ENCODE measurements at regions not wholly inside any gene's neighbourhood (a gene's known extent, or its start where the extent isn't known, plus 50 kb on each side); places are given as distances from the start of the nearest gene placed in this dataset.
A peak's percentile ranks its signal among the peaks of the same experiment; 100 is the strongest.

- no peak overlapping the region for H3K9ac ChIP-seq (ENCODE audit: low read depth in 1 of 2, low read length in 2 of 2)
- no peak overlapping the region for H3K4me3 ChIP-seq (ENCODE audit: low read depth in 1 of 2, low read length in 2 of 2)
- no peaks in the 10 kb centered on the region for H3K4me1 ChIP-seq (ENCODE audit: control insufficient read depth in 1 of 2, insufficient read depth in 2 of 2, low read length in 2 of 2)
- H3K27me3 ChIP-seq (ENCODE audit: control insufficient read depth in 1 of 2, insufficient read depth in 2 of 2, low read length in 2 of 2) = no peaks in the 10 kb centered on the region
- H3K36me3 ChIP-seq (ENCODE audit: control insufficient read depth in 1 of 2, insufficient read depth in 2 of 2, low read length in 2 of 2) = no peaks in the 10 kb centered on the region
- H3K9me3 ChIP-seq (ENCODE audit: control insufficient read depth in 1 of 2, low read length in 2 of 2) = peaks cover 0 to 15% of the 10 kb centered on the region in 2 donors
- H3K27ac ChIP-seq (ENCODE audit: low read depth, low read length) = no peak overlapping the region
Observed at GRCh38 chr18:78416853-78417252, 562.8 kb upstream of the SALL3 start.

- Histone ChIP-seq H3K9me3 (ENCODE audit: control insufficient read depth in 1 of 2, low read length in 2 of 2) (peaks cover 0 to 17% of the 10 kb centered on the region in 2 donors), H3K4me1 (ENCODE audit: control insufficient read depth in 1 of 2, insufficient read depth in 2 of 2, low read length in 2 of 2) (peaks cover 0 to 1% of the 10 kb centered on the region in 2 donors), H3K9ac (ENCODE audit: low read depth in 1 of 2, low read length in 2 of 2) (no peak overlapping the region), H3K27ac (ENCODE audit: low read depth, low read length) (no peak overlapping the region), H3K36me3 (ENCODE audit: control insufficient read depth in 1 of 2, insufficient read depth in 2 of 2, low read length in 2 of 2) (no peaks in the 10 kb centered on the region), H3K4me3 (ENCODE audit: low read depth in 1 of 2, low read length in 2 of 2) (no peak overlapping the region), H3K27me3 (ENCODE audit: control insufficient read depth in 1 of 2, insufficient read depth in 2 of 2, low read length in 2 of 2) (no peaks in the 10 kb centered on the region)
Observed at GRCh38 chr18:78418379-78418778, 561.2 kb upstream of the SALL3 start.

GRCh38 chr18:78419171-78419570 lies 560.4 kb upstream of the SALL3 start:
- no peak overlapping the region for H3K27ac ChIP-seq (ENCODE audit: low read depth, low read length)
- peaks cover 0 to 8% of the 10 kb centered on the region in 2 donors for H3K4me1 ChIP-seq (ENCODE audit: control insufficient read depth in 1 of 2, insufficient read depth in 2 of 2, low read length in 2 of 2)
- no peak overlapping the region for H3K9ac ChIP-seq (ENCODE audit: low read depth in 1 of 2, low read length in 2 of 2)
- H3K4me3 ChIP-seq (ENCODE audit: low read depth in 1 of 2, low read length in 2 of 2) = no peak overlapping the region
- peaks cover 0 to 14% of the 10 kb centered on the region in 2 donors for H3K9me3 ChIP-seq (ENCODE audit: control insufficient read depth in 1 of 2, low read length in 2 of 2)
- no peaks in the 10 kb centered on the region for H3K27me3 ChIP-seq (ENCODE audit: control insufficient read depth in 1 of 2, insufficient read depth in 2 of 2, low read length in 2 of 2)
- no peaks in the 10 kb centered on the region for H3K36me3 ChIP-seq (ENCODE audit: control insufficient read depth in 1 of 2, insufficient read depth in 2 of 2, low read length in 2 of 2)

GRCh38 chr18:78420116-78420515 lies 559.5 kb upstream of the SALL3 start:
- Histone ChIP-seq H3K36me3 (ENCODE audit: control insufficient read depth in 1 of 2, insufficient read depth in 2 of 2, low read length in 2 of 2) (no peaks in the 10 kb centered on the region), H3K27ac (ENCODE audit: low read depth, low read length) (no peak overlapping the region), H3K9me3 (ENCODE audit: control insufficient read depth in 1 of 2, low read length in 2 of 2) (peaks cover 0 to 14% of the 10 kb centered on the region in 2 donors), H3K4me3 (ENCODE audit: low read depth in 1 of 2, low read length in 2 of 2) (no peak overlapping the region), H3K9ac (ENCODE audit: low read depth in 1 of 2, low read length in 2 of 2) (no peak overlapping the region), H3K27me3 (ENCODE audit: control insufficient read depth in 1 of 2, insufficient read depth in 2 of 2, low read length in 2 of 2) (no peaks in the 10 kb centered on the region), H3K4me1 (ENCODE audit: control insufficient read depth in 1 of 2, insufficient read depth in 2 of 2, low read length in 2 of 2) (peaks cover 0 to 18% of the 10 kb centered on the region in 2 donors)

- Histone ChIP-seq H3K9me3 (ENCODE audit: control insufficient read depth in 1 of 2, low read length in 2 of 2) (peaks cover 0 to 14% of the 10 kb centered on the region in 2 donors), H3K27ac (ENCODE audit: low read depth, low read length) (no peak overlapping the region), H3K4me1 (ENCODE audit: control insufficient read depth in 1 of 2, insufficient read depth in 2 of 2, low read length in 2 of 2) (peaks cover 0 to 23% of the 10 kb centered on the region in 2 donors), H3K27me3 (ENCODE audit: control insufficient read depth in 1 of 2, insufficient read depth in 2 of 2, low read length in 2 of 2) (no peaks in the 10 kb centered on the region), H3K36me3 (ENCODE audit: control insufficient read depth in 1 of 2, insufficient read depth in 2 of 2, low read length in 2 of 2) (no peaks in the 10 kb centered on the region), H3K9ac (ENCODE audit: low read depth in 1 of 2, low read length in 2 of 2) (no peak overlapping the region), H3K4me3 (ENCODE audit: low read depth in 1 of 2, low read length in 2 of 2) (no peak overlapping the region)
Observed at GRCh38 chr18:78421392-78421791, 558.2 kb upstream of the SALL3 start.

- no peaks in the 10 kb centered on the region for H3K36me3 ChIP-seq (ENCODE audit: control insufficient read depth in 1 of 2, insufficient read depth in 2 of 2, low read length in 2 of 2)
- H3K4me1 ChIP-seq (ENCODE audit: control insufficient read depth in 1 of 2, insufficient read depth in 2 of 2, low read length in 2 of 2) = peaks cover 0 to 23% of the 10 kb centered on the region in 2 donors
- H3K27ac ChIP-seq (ENCODE audit: low read depth, low read length) = no peak overlapping the region
- H3K27me3 ChIP-seq (ENCODE audit: control insufficient read depth in 1 of 2, insufficient read depth in 2 of 2, low read length in 2 of 2) = no peaks in the 10 kb centered on the region
- H3K4me3 ChIP-seq (ENCODE audit: low read depth in 1 of 2, low read length in 2 of 2) = no peak overlapping the region
- H3K9ac ChIP-seq (ENCODE audit: low read depth in 1 of 2, low read length in 2 of 2) = no peak overlapping the region
- peaks cover 0 to 14% of the 10 kb centered on the region in 2 donors for H3K9me3 ChIP-seq (ENCODE audit: control insufficient read depth in 1 of 2, low read length in 2 of 2)
Observed at GRCh38 chr18:78422336-78422735, 557.3 kb upstream of the SALL3 start.

GRCh38 chr18:78423811-78424210 lies 555.8 kb upstream of the SALL3 start:
- Histone ChIP-seq H3K9ac (ENCODE audit: low read depth in 1 of 2, low read length in 2 of 2) (no peak overlapping the region), H3K27me3 (ENCODE audit: control insufficient read depth in 1 of 2, insufficient read depth in 2 of 2, low read length in 2 of 2) (no peaks in the 10 kb centered on the region)

GRCh38 chr18:78424403-78425018 lies 555.1 kb upstream of the SALL3 start:
- Histone ChIP-seq H3K4me3 (ENCODE audit: low read depth in 1 of 2, low read length in 2 of 2) (peak overlapping the region in 1 of 2 donors; percentile 14), H3K27me3 (ENCODE audit: control insufficient read depth in 1 of 2, insufficient read depth in 2 of 2, low read length in 2 of 2) (no peaks in the 10 kb centered on the region), H3K9me3 (ENCODE audit: control insufficient read depth in 1 of 2, low read length in 2 of 2) (peaks cover 0 to 12% of the 10 kb centered on the region in 2 donors), H3K36me3 (ENCODE audit: control insufficient read depth in 1 of 2, insufficient read depth in 2 of 2, low read length in 2 of 2) (no peaks in the 10 kb centered on the region), H3K9ac (ENCODE audit: low read depth in 1 of 2, low read length in 2 of 2) (no peak overlapping the region), H3K4me1 (ENCODE audit: control insufficient read depth in 1 of 2, insufficient read depth in 2 of 2, low read length in 2 of 2) (peaks cover 0 to 23% of the 10 kb centered on the region in 2 donors), H3K27ac (ENCODE audit: low read depth, low read length) (no peak overlapping the region)

More at GRCh38 chr18:78423811-78424210, 555.8 kb upstream of the SALL3 start:
- peaks cover 0 to 12% of the 10 kb centered on the region in 2 donors for H3K9me3 ChIP-seq (ENCODE audit: control insufficient read depth in 1 of 2, low read length in 2 of 2)
- H3K4me3 ChIP-seq (ENCODE audit: low read depth in 1 of 2, low read length in 2 of 2) = no peak overlapping the region
- no peak overlapping the region for H3K27ac ChIP-seq (ENCODE audit: low read depth, low read length)
- peaks cover 0 to 23% of the 10 kb centered on the region in 2 donors for H3K4me1 ChIP-seq (ENCODE audit: control insufficient read depth in 1 of 2, insufficient read depth in 2 of 2, low read length in 2 of 2)
- no peaks in the 10 kb centered on the region for H3K36me3 ChIP-seq (ENCODE audit: control insufficient read depth in 1 of 2, insufficient read depth in 2 of 2, low read length in 2 of 2)

GRCh38 chr18:78425019-78425412 lies 554.6 kb upstream of the SALL3 start:
- Histone ChIP-seq H3K4me1 (ENCODE audit: control insufficient read depth in 1 of 2, insufficient read depth in 2 of 2, low read length in 2 of 2) (peaks cover 0 to 23% of the 10 kb centered on the region in 2 donors), H3K9ac (ENCODE audit: low read depth in 1 of 2, low read length in 2 of 2) (no peak overlapping the region), H3K9me3 (ENCODE audit: control insufficient read depth in 1 of 2, low read length in 2 of 2) (peaks cover 0 to 12% of the 10 kb centered on the region in 2 donors), H3K36me3 (ENCODE audit: control insufficient read depth in 1 of 2, insufficient read depth in 2 of 2, low read length in 2 of 2) (no peaks in the 10 kb centered on the region), H3K27me3 (ENCODE audit: control insufficient read depth in 1 of 2, insufficient read depth in 2 of 2, low read length in 2 of 2) (no peaks in the 10 kb centered on the region), H3K27ac (ENCODE audit: low read depth, low read length) (no peak overlapping the region), H3K4me3 (ENCODE audit: low read depth in 1 of 2, low read length in 2 of 2) (peak overlapping the region in 1 of 2 donors; percentile 14)

GRCh38 chr18:78427081-78427480 lies 552.5 kb upstream of the SALL3 start:
- Histone ChIP-seq H3K4me1 (ENCODE audit: control insufficient read depth in 1 of 2, insufficient read depth in 2 of 2, low read length in 2 of 2) (peaks cover 0 to 23% of the 10 kb centered on the region in 2 donors), H3K4me3 (ENCODE audit: low read depth in 1 of 2, low read length in 2 of 2) (no peak overlapping the region), H3K9ac (ENCODE audit: low read depth in 1 of 2, low read length in 2 of 2) (no peak overlapping the region), H3K27ac (ENCODE audit: low read depth, low read length) (no peak overlapping the region), H3K36me3 (ENCODE audit: control insufficient read depth in 1 of 2, insufficient read depth in 2 of 2, low read length in 2 of 2) (no peaks in the 10 kb centered on the region), H3K27me3 (ENCODE audit: control insufficient read depth in 1 of 2, insufficient read depth in 2 of 2, low read length in 2 of 2) (no peaks in the 10 kb centered on the region), H3K9me3 (ENCODE audit: control insufficient read depth in 1 of 2, low read length in 2 of 2) (no peaks in the 10 kb centered on the region)

Data from duodenal mucosa (tissue), 2 donors.